Thyroid gland (tissue), 4 donors: ENCODE measurements at regions not wholly inside any gene's neighbourhood (a gene's known extent, or its start where the extent isn't known, plus 50 kb on each side); places are given as distances from the start of the nearest gene placed in this dataset.

Source experiments
- DNase-seq, 2 donors: peaks; one replicate each; pipeline ENCODE4 v3.0.0-alpha.2; 2019
- H3K27ac ChIP-seq, 3 donors: fragments of 200-600 bp; sonication (generic); 1 replicate in 2 of 3; 2 replicates in 1 of 3; pipeline ENCODE4 v1.5.1; 2016 to 2019; ENCODE audit warnings: mild to moderate bottlenecking in 1 of 3, moderate library complexity in 1 of 3
- H3K27me3 ChIP-seq: fragments of 200-600 bp; sonication (generic); one replicate; pipeline ENCODE4 v1.5.1; 2019
- H3K36me3 ChIP-seq, 2 donors: fragments of 200-600 bp; sonication (generic); one replicate each; pipeline ENCODE4 v1.5.1; 2016 to 2019
- H3K4me1 ChIP-seq, 2 donors: fragments of 200-600 bp; sonication (generic); one replicate each; pipeline ENCODE4 v1.5.1; 2017 to 2019
- H3K4me3 ChIP-seq, 3 donors: fragments of 200-600 bp; sonication (generic); replicated peaks in 1 of 3; 1 replicate in 2 of 3; 2 replicates in 1 of 3; pipeline ENCODE4 v1.5.1; 2016; ENCODE audit warnings: mild to moderate bottlenecking in 1 of 3
- H3K9me3 ChIP-seq: fragments of 200-600 bp; sonication (generic); one replicate; pipeline ENCODE4 v1.5.1; 2017
- CTCF ChIP-seq, 6 experiments: fragments of 200-600 bp in 3 of 6; fragments of 450-650 bp in 3 of 6; sonication (generic) in 3 of 6; IDR thresholded peaks; one replicate each; pipeline ENCODE4 v1.5.1; 2016 to 2019; ENCODE audit warnings: antibody characterized with exemption in 6 of 6, mild to moderate bottlenecking in 2 of 6, inconsistent platforms in 1 of 6, moderate library complexity in 1 of 6
- POLR2A ChIP-seq, 2 donors: fragments of 450-650 bp; IDR thresholded peaks; one replicate each; pipeline ENCODE4 v1.6.1; 2017; ENCODE audit warnings: antibody characterized with exemption in 2 of 2, mild to moderate bottlenecking in 2 of 2, moderate library complexity in 1 of 2
- WGBS, 2 donors: methylation state at CpG; one replicate each; pipeline ENCODE4 v1.1.5; 2017; 5-methylcytosine and 5-hydroxymethylcytosine counted together
- intact Hi-C: fragments of 100-400 bp; cut with DNase I; formaldehyde crosslinking; loops from one replicate; pipeline ENCODE4 v1.15.1; 2023

- H3K36me3 ChIP-seq = no peaks in the 10 kb centered on the region
- no peaks in the 10 kb centered on the region for H3K27me3 ChIP-seq
- WGBS, 2 donors = 90 to 95% methylated on average over 2 of the region's 2 CpGs
- H3K27ac ChIP-seq = no peak overlapping the region
- H3K4me1 ChIP-seq = no peaks in the 10 kb centered on the region
- no peak overlapping the region for H3K4me3 ChIP-seq
- no peak for TF ChIP-seq CTCF (IDR thresholded peaks at IDR 0.05)
- no peak for TF ChIP-seq POLR2A (IDR thresholded peaks at IDR 0.05)
- no peak for DNase-seq
- intact Hi-C loops = no loop called here
- no peaks in the 10 kb centered on the region for H3K9me3 ChIP-seq
Observed at GRCh38 chr4:13166214-13166613, 317.9 kb downstream of the RAB28 start.

GRCh38 chr4:13164783-13165331 lies 319.3 kb downstream of the RAB28 start:
- TF ChIP-seq POLR2A (IDR thresholded peaks at IDR 0.05) (no peak), CTCF (IDR thresholded peaks at IDR 0.05) (no peak)
- DNase-seq = no peak
- intact Hi-C loops = no loop called here

GRCh38 chr4:13162886-13163285 lies 321.3 kb downstream of the RAB28 start:
- Histone ChIP-seq H3K9me3 (no peaks in the 10 kb centered on the region), H3K27me3 (no peaks in the 10 kb centered on the region), H3K36me3 (no peaks in the 10 kb centered on the region), H3K4me1 (no peaks in the 10 kb centered on the region), H3K4me3 (no peak overlapping the region), H3K27ac (no peak overlapping the region)
- WGBS, 2 donors = 60 to 63% methylated on average over 5 of the region's 5 CpGs
- TF ChIP-seq CTCF (IDR thresholded peaks at IDR 0.05) (no peak), POLR2A (IDR thresholded peaks at IDR 0.05) (no peak)
- no peak for DNase-seq
- intact Hi-C loops = no loop called here

More at GRCh38 chr4:13164783-13165331, 319.3 kb downstream of the RAB28 start:
- Histone ChIP-seq H3K27ac (no peak overlapping the region), H3K4me3 (no peak overlapping the region), H3K9me3 (no peaks in the 10 kb centered on the region), H3K4me1 (no peaks in the 10 kb centered on the region), H3K36me3 (no peaks in the 10 kb centered on the region), H3K27me3 (no peaks in the 10 kb centered on the region)
- 84 to 86% methylated on average over 6 of the region's 6 CpGs for WGBS, 2 donors

GRCh38 chr4:13160920-13161319 lies 323.2 kb downstream of the RAB28 start:
- H3K27me3 ChIP-seq = no peaks in the 10 kb centered on the region
- intact Hi-C loops = no loop called here
- no peak for DNase-seq
- WGBS, 2 donors = 74 to 79% methylated on average over 2 of the region's 2 CpGs
- H3K36me3 ChIP-seq = no peaks in the 10 kb centered on the region
- H3K4me3 ChIP-seq = no peak overlapping the region
- no peaks in the 10 kb centered on the region for H3K4me1 ChIP-seq
- H3K9me3 ChIP-seq = no peaks in the 10 kb centered on the region
- TF ChIP-seq CTCF (IDR thresholded peaks at IDR 0.05) (no peak), POLR2A (IDR thresholded peaks at IDR 0.05) (no peak)
- no peak overlapping the region for H3K27ac ChIP-seq

GRCh38 chr4:13159041-13159620 lies 325.0 kb downstream of the RAB28 start:
- no peaks in the 10 kb centered on the region for H3K27me3 ChIP-seq
- H3K9me3 ChIP-seq = no peaks in the 10 kb centered on the region
- H3K27ac ChIP-seq = no peak overlapping the region
- H3K4me3 ChIP-seq = no peak overlapping the region
- DNase-seq = no peak
- intact Hi-C loops = no loop called here
- TF ChIP-seq CTCF (IDR thresholded peaks at IDR 0.05) = no peak
- no peak for TF ChIP-seq POLR2A (IDR thresholded peaks at IDR 0.05)
- no peaks in the 10 kb centered on the region for H3K36me3 ChIP-seq
- no peaks in the 10 kb centered on the region for H3K4me1 ChIP-seq
- WGBS, 2 donors = 78 to 82% methylated on average over 4 of the region's 4 CpGs
